Gastroesophageal sphincter (tissue), 4 donors: ENCODE measurements at regions not wholly inside any gene's neighbourhood (a gene's known extent, or its start where the extent isn't known, plus 50 kb on each side); places are given as distances from the start of the nearest gene placed in this dataset.

Source experiments
- ATAC-seq: fragments of 150-250 bp; one replicate; pipeline ENCODE4 v1.9.1; 2016; ENCODE audit warnings: mild to moderate bottlenecking, moderate library complexity
- H3K27ac ChIP-seq, 4 donors: fragments of 200-600 bp; sonication (generic) in 3 of 4; 1 replicate in 3 of 4; 2 replicates in 1 of 4; pipeline ENCODE4 v1.5.1; 2016 to 2019
- H3K27me3 ChIP-seq: fragments of 200-600 bp; sonication (generic); one replicate; pipeline ENCODE4 v1.5.1; 2019
- H3K36me3 ChIP-seq, 2 donors: fragments of 200-600 bp; sonication (generic); one replicate each; pipeline ENCODE4 v1.5.1; 2019; ENCODE audit warnings: control low read depth in 1 of 2
- H3K4me1 ChIP-seq, 3 donors: fragments of 200-600 bp; sonication (generic); 1 replicate in 2 of 3; 2 replicates in 1 of 3; pipeline ENCODE4 v1.5.1; 2016 to 2019; ENCODE audit warnings: control low read depth in 2 of 3
- H3K4me3 ChIP-seq, 2 donors: fragments of 200-600 bp; sonication (generic); one replicate each; pipeline ENCODE4 v1.5.1; 2019; ENCODE audit warnings: mild to moderate bottlenecking in 1 of 2, moderate library complexity in 1 of 2
- H3K9me3 ChIP-seq, 3 donors: fragments of 200-600 bp; sonication (generic); one replicate each; pipeline ENCODE4 v1.5.1; 2017 to 2019; ENCODE audit warnings: control low read depth in 2 of 3
- EP300 ChIP-seq: sonication (generic); formaldehyde crosslinking; IDR thresholded peaks from one replicate; pipeline ENCODE4 v1.6.1; 2017; ENCODE audit warnings: antibody characterized with exemption, mild to moderate bottlenecking
- POLR2A ChIP-seq, 2 donors: fragments of 450-650 bp; IDR thresholded peaks; one replicate each; pipeline ENCODE4 v1.6.1; 2017; ENCODE audit warnings: antibody characterized with exemption in 2 of 2, mild to moderate bottlenecking in 2 of 2, moderate library complexity in 1 of 2
- POLR2AphosphoS5 ChIP-seq: sonication (generic); formaldehyde crosslinking; IDR thresholded peaks from one replicate; pipeline ENCODE4 v1.6.1; 2017; ENCODE audit warnings: antibody characterized with exemption
- WGBS, 2 donors: methylation state at CpG; one replicate each; pipeline ENCODE4 v1.1.5; 2018; ENCODE audit warnings: low coverage in 1 of 2; 5-methylcytosine and 5-hydroxymethylcytosine counted together
- TF ChIP-seq, protein P1 (sequence below), 4 experiments: fragments of 200-600 bp in 2 of 4; fragments of 450-650 bp in 2 of 4; sonication (generic) in 1 of 4; IDR thresholded peaks; one replicate each; pipeline ENCODE4 v1.5.1; 2017 to 2019; ENCODE audit warnings: antibody characterized with exemption in 4 of 4, mild to moderate bottlenecking in 2 of 4, moderate library complexity in 2 of 4

DNA sequence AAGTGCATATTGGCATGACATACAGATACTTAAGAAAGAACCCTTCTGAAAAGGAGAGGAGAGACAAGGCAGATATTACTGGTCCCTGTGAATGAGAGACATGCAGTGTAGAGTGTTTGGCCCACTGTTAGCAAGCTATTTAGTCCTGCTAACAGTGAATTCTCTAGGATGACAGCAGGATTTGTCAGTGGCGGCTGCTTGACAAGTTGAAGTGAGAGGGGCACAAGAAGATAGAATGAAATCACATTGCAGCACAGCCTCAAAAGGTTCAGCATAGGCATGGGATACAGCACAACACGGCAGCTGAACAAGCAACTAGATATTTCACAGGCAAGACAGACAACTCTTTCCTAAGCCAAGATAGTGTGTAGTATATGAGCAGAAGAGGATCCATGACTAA lies 407.9 kb downstream of the PLA2G4A start:
- no peak overlapping the region for H3K27ac ChIP-seq
- no peak for ATAC-seq

DNA sequence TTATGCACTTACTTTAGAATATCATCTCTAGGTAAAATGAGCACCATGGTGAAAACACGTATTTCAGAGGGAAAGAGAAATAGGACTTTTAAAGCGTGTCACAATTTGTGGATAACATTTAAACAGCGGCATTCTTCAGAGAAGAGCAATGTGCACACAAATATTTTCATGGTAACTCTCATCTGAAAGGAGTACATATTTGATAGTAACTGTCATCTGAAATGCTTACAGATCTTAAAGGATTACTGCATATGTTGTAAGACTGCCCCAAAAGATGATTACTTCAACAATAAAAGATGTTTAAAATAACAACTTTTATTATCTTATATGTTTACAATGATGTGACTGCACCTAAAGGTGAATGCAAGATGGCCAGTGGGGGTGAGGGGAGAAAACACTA lies 408.8 kb downstream of the PLA2G4A start:
- no peak overlapping the region for H3K4me3 ChIP-seq
- H3K4me1 ChIP-seq = no peaks in the 10 kb centered on the region
- ATAC-seq = no peak
- 89 to 95% methylated on average over 3 of the region's 3 CpGs for WGBS, 2 donors
- H3K36me3 ChIP-seq = no peaks in the 10 kb centered on the region
- H3K27ac ChIP-seq = no peak overlapping the region
- H3K27me3 ChIP-seq = no peaks in the 10 kb centered on the region
- no peaks in the 10 kb centered on the region for H3K9me3 ChIP-seq
- no peak for TF ChIP-seq POLR2A (IDR thresholded peaks at IDR 0.05)
- TF ChIP-seq EP300 = no peak
- TF ChIP-seq, protein P1, sequence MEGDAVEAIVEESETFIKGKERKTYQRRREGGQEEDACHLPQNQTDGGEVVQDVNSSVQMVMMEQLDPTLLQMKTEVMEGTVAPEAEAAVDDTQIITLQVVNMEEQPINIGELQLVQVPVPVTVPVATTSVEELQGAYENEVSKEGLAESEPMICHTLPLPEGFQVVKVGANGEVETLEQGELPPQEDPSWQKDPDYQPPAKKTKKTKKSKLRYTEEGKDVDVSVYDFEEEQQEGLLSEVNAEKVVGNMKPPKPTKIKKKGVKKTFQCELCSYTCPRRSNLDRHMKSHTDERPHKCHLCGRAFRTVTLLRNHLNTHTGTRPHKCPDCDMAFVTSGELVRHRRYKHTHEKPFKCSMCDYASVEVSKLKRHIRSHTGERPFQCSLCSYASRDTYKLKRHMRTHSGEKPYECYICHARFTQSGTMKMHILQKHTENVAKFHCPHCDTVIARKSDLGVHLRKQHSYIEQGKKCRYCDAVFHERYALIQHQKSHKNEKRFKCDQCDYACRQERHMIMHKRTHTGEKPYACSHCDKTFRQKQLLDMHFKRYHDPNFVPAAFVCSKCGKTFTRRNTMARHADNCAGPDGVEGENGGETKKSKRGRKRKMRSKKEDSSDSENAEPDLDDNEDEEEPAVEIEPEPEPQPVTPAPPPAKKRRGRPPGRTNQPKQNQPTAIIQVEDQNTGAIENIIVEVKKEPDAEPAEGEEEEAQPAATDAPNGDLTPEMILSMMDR (IDR thresholded peaks at IDR 0.05) = no peak
- no peak for TF ChIP-seq POLR2AphosphoS5

More for the DNA sequence above, 407.9 kb downstream of the PLA2G4A start:
- Histone ChIP-seq H3K9me3 (no peaks in the 10 kb centered on the region), H3K27me3 (no peaks in the 10 kb centered on the region), H3K4me1 (no peaks in the 10 kb centered on the region), H3K4me3 (no peak overlapping the region), H3K36me3 (no peaks in the 10 kb centered on the region)
- 75 to 79% methylated on average over 1 to 2 of the region's 2 CpGs for WGBS, 2 donors
- TF ChIP-seq POLR2AphosphoS5 (no peak), POLR2A (IDR thresholded peaks at IDR 0.05) (no peak), EP300 (no peak)
- TF ChIP-seq, protein P1 (IDR thresholded peaks at IDR 0.05) = no peak

DNA sequence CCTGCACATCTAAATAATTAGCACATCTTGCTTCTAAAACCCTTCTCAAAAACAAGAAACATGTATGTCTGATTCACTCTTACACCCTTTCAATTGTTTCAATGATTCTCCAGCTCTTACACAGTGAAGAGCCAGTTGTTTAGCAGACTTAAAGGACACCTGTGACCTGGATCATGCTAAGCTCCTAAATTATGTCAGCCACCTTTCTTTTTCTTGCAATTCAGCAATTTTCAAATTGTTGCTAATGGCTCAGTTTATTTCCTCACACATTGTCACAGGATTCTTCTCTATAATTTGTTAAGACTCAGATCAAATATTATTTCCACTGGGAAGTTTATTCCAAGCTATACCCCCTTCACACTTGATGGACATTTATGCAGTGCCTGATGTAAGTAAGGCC lies 413.2 kb downstream of the PLA2G4A start:
- Histone ChIP-seq H3K4me3 (no peak overlapping the region), H3K36me3 (no peaks in the 10 kb centered on the region), H3K4me1 (no peaks in the 10 kb centered on the region), H3K27ac (no peak overlapping the region), H3K27me3 (no peaks in the 10 kb centered on the region), H3K9me3 (no peaks in the 10 kb centered on the region)
- no peak for ATAC-seq
- TF ChIP-seq POLR2AphosphoS5 = no peak
- no peak for TF ChIP-seq POLR2A (IDR thresholded peaks at IDR 0.05)
- TF ChIP-seq EP300 = no peak
- TF ChIP-seq, protein P1 (IDR thresholded peaks at IDR 0.05) = no peak

DNA sequence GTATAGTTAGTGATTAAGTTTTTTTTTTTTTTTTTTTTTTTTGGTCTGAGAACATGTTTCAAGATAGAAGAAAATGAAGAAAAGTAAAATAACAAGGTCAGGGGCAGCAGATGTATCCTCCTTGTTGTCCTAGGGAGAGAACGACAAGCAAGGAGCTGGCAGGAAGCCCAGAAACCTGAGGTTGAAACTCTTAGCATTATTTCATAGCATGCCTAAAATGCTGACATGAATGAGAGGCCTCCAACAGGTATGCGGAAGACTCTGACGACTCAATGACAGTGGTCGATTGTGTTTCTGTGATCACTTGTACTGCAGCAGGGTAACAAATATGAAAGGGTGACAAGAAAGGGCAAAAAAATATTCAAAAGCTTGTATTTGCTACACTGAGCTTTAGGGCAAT lies 415.9 kb downstream of the PLA2G4A start:
- ATAC-seq = no peak
- no peaks in the 10 kb centered on the region for H3K4me1 ChIP-seq
- no peak for TF ChIP-seq POLR2A (IDR thresholded peaks at IDR 0.05)
- TF ChIP-seq EP300 = no peak
- TF ChIP-seq, protein P1 (IDR thresholded peaks at IDR 0.05) = no peak
- TF ChIP-seq POLR2AphosphoS5 = no peak
- no peaks in the 10 kb centered on the region for H3K27me3 ChIP-seq
- WGBS, 2 donors = 53 to 76% methylated on average over 2 to 4 of the region's 4 CpGs
- H3K4me3 ChIP-seq = no peak overlapping the region
- no peaks in the 10 kb centered on the region for H3K9me3 ChIP-seq
- no peaks in the 10 kb centered on the region for H3K36me3 ChIP-seq
- H3K27ac ChIP-seq = no peak overlapping the region

DNA sequence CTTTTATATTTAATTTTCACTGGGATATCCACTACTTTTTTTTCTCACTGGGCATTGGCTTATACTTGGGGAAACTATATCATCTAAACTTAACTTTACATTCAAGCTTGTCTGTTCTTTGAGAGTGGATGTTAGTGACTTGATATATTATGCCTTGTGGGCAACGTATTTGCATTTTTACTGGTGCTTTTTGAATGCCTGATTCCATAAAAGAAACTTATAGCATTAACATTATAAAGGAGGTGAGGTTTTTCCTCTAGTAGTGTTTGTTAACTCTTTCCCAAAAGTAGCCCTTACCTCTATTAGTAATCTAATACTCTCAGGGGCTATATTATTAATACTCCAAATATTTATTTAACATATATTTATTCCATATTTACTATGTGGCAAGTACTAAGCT lies 416.5 kb downstream of the PLA2G4A start:
- 70% methylated on average over 1 of the region's 1 CpG; no CpG with 5 or more reads in 1 of the 2 donors for WGBS, 2 donors
- ATAC-seq = no peak
- no peak for TF ChIP-seq POLR2AphosphoS5
- TF ChIP-seq POLR2A (IDR thresholded peaks at IDR 0.05) = no peak
- no peak for TF ChIP-seq EP300
- TF ChIP-seq, protein P1 (IDR thresholded peaks at IDR 0.05) = no peak
- Histone ChIP-seq H3K36me3 (no peaks in the 10 kb centered on the region), H3K27ac (no peak overlapping the region), H3K9me3 (no peaks in the 10 kb centered on the region), H3K4me3 (no peak overlapping the region), H3K27me3 (no peaks in the 10 kb centered on the region), H3K4me1 (no peaks in the 10 kb centered on the region)
